ENCODE measurements at regions not wholly inside any gene's neighbourhood (a gene's known extent, or its start where the extent isn't known, plus 50 kb on each side); places are given as distances from the start of the nearest gene placed in this dataset.

DNA sequence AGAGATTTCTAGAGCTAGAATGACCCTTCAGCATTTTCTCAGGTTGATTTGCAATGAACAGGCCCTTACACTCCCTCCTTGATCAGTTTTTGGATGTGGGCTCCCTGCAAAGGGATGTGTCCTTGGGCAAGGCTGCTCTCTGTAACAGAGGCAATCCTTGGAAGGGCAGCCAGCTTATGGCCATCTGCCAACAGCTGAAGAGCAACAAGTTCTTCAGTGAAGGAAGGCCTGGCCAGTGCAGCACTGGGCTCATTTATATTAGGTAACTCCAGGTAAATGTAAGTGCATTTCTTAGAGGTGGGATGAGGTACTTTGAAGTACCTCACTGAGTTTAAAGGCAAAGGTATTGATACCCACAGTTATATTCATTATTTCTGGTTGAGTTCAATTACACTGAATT is 114.3 kb upstream of the KCNJ16 start:
- H3K36me3 ChIP-seq = no peaks in the 10 kb centered on the region
- DNase-seq (ENCODE audit: low read depth in 1 of 2, low spot score in 2 of 2) = no peak
- no peak overlapping the region for H3K4me3 ChIP-seq
- H3K27me3 ChIP-seq (replicated peaks) = no peaks in the 10 kb centered on the region
- H3K4me1 ChIP-seq (replicated peaks) = peaks cover 10% of the 10 kb centered on the region
- no peak overlapping the region for H3K27ac ChIP-seq
- peaks cover 4% of the 10 kb centered on the region for H3K9me3 ChIP-seq (replicated peaks)

DNA sequence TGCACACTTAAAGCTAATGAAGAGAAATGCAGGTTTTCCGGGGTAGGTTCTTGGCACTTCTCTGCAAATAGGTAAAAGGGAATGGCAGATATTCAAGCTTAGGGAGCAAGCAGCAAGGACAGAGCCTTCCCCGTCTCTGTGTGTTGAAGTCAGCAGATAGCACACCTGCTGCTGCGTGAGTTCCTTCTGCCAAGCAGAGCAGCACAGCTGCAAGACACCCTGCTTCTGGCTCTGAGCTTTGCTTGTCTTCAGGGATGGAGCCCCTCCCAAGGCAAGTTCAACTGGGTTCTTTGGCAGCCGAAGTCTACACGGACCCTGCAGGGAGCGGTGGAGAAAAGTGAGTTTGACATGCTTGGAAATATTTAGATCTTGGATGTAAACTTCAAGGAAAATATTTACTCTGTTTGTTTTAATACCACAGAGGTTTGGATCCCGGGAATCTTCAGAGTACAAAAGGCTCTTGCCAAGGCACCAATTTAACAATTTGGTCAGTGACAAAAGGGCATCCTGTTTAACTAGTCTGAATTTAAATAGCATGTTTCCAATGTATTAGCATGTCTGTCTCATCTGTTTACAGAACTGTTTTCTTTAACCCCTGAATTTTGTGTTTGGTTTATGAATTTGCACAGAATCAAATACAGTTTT is 113.4 kb upstream of the KCNJ16 start:
- no peak overlapping the region for H3K4me3 ChIP-seq
- DNase-seq (ENCODE audit: low read depth in 1 of 2, low spot score in 2 of 2) = peak; percentile 30 to 48
- H3K27ac ChIP-seq = no peak overlapping the region
- H3K9me3 ChIP-seq (replicated peaks) = peaks cover 9% of the 10 kb centered on the region
- H3K4me1 ChIP-seq (replicated peaks) = peaks cover 12% of the 10 kb centered on the region
- H3K27me3 ChIP-seq (replicated peaks) = no peaks in the 10 kb centered on the region
- H3K36me3 ChIP-seq = no peaks in the 10 kb centered on the region

DNA sequence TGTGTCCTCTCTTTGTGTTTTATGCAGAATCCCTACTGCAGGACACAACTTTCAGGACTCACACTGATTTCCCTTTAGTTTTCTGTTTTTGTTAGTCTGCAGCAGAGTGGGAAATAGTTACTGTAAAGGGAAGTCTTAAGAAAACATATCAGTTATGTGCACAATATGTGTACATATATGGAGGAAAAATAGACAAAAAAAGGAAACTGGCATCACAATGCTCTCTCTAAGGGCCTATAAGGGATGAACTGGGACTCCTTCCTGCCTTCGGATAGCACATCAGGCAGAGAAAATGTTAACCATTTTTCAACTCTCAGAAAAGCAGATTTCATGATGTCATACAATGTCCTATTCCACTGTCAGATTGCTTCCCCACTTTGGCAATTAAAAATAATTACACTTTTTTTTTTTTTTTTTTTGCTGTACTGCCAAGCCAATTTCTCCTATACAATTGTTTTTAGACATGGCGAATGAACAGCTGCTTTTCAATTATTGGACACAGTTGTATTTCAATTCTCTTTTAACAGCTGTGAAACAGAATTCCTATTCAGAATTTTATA is 112.5 kb upstream of the KCNJ16 start:
- Histone ChIP-seq H3K36me3 (no peaks in the 10 kb centered on the region), H3K4me1 (replicated peaks) (peaks cover 21% of the 10 kb centered on the region)

DNA sequence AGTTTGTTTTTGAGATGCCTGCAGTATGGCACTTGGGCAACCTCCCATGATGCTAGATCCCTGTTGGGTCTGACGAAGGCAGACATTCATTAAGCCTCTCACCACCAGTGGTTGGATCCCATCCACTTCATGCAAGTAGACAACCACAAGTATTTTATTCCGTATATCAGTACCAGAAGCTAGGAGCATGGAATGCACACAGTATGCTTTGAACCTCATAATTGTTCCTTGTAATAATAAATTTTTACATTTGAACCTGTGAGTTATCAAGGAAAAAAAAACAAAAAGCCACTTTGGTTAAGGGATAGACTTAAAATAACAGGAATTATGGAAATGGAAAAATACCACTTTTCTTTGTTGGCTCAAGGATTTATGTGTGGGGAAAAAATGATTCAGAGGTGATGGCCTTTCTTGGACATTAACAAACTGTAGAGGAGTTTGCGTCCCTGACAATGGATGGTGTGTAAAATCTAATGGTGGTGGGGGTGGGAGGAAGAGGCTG is 107.1 kb upstream of the KCNJ16 start:
- H3K9me3 ChIP-seq (replicated peaks) = peaks cover 9% of the 10 kb centered on the region
- peak overlapping the region; percentile 68 for H3K27ac ChIP-seq
- no peaks in the 10 kb centered on the region for H3K36me3 ChIP-seq

More for the DNA sequence above, 112.5 kb upstream of the KCNJ16 start:
- Histone ChIP-seq H3K27me3 (replicated peaks) (no peaks in the 10 kb centered on the region), H3K27ac (no peak overlapping the region), H3K4me3 (no peak overlapping the region), H3K9me3 (replicated peaks) (peaks cover 9% of the 10 kb centered on the region)
- DNase-seq (ENCODE audit: low read depth in 1 of 2, low spot score in 2 of 2) = no peak

DNA sequence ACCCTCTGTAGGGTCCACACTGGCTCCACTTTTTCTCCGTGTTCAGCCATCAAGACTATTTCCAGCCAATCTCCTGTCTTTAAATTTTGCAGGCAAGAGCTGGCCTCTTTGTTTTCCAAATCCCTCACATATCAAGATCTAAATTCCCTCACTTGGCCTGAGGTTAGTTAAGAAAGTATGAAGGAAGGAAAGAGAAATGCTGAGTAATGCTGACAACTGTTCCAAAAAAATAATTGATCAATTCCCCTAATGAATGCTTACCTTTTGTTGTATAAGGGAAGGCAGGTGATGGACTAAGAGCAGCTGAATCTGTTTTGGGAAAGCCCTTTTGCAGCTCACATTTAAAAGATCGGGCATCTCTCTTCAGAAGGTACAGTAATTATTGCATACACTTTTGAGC is 105.1 kb upstream of the KCNJ16 start:
- Histone ChIP-seq H3K4me3 (no peak overlapping the region), H3K9me3 (replicated peaks) (peaks cover 9% of the 10 kb centered on the region), H3K4me1 (replicated peaks) (peaks cover 22% of the 10 kb centered on the region), H3K36me3 (no peaks in the 10 kb centered on the region), H3K27me3 (replicated peaks) (no peaks in the 10 kb centered on the region), H3K27ac (no peak overlapping the region)
- DNase-seq (ENCODE audit: low read depth in 1 of 2, low spot score in 2 of 2) = no peak

More for the DNA sequence above, 107.1 kb upstream of the KCNJ16 start:
- Histone ChIP-seq H3K27me3 (replicated peaks) (no peaks in the 10 kb centered on the region), H3K4me1 (replicated peaks) (peaks cover 22% of the 10 kb centered on the region), H3K4me3 (no peak overlapping the region)
- DNase-seq (ENCODE audit: low read depth in 1 of 2, low spot score in 2 of 2) = peak; percentile 96 to 98

DNA sequence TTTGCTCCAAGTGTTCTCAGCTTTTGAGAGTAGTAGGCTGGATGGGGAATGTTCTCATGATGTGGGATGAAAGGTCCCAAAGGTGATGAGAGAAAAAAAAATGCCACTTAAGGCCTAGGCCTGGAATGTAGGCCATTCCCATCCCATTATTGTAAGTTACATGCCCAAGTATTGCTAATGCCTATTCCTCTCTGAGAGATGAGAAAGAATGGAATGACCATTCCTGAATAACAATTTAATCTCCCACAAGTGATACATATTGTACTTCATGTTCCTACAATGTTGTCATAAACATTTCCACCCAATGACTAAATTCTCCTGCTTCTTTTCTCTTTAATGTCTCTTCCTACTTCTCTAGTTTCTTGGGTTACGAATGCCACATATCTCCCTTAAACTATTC is 102.8 kb upstream of the KCNJ16 start:
- Histone ChIP-seq H3K9me3 (replicated peaks) (no peaks in the 10 kb centered on the region), H3K36me3 (no peaks in the 10 kb centered on the region), H3K4me3 (no peak overlapping the region), H3K27me3 (replicated peaks) (no peaks in the 10 kb centered on the region), H3K27ac (no peak overlapping the region), H3K4me1 (replicated peaks) (peaks cover 14% of the 10 kb centered on the region)
- no peak for DNase-seq (ENCODE audit: low read depth in 1 of 2, low spot score in 2 of 2)

DNA sequence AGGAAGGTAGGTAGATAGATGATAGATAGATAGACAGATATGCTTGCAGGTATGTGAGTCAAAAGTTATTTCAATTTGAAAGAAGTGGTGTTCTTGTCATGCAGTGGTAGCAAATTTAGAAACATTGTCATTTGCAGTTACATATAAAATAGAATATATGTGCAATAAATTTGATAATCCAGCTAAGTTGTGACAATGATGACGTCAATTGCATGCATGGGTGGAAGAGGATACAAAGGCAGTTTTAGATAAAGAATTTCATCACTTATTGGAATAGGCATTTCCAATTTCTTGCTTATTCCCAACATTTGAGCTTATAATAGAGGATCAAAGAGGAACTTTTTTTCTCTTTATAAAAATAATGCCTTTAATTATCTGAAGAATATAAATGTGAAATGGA is 99.2 kb upstream of the KCNJ16 start:
- no peak for DNase-seq (ENCODE audit: low read depth in 1 of 2, low spot score in 2 of 2)
- no peaks in the 10 kb centered on the region for H3K36me3 ChIP-seq
- peaks cover 18% of the 10 kb centered on the region for H3K4me1 ChIP-seq (replicated peaks)
- H3K27me3 ChIP-seq (replicated peaks) = no peaks in the 10 kb centered on the region
- H3K4me3 ChIP-seq = no peak overlapping the region
- no peaks in the 10 kb centered on the region for H3K9me3 ChIP-seq (replicated peaks)
- H3K27ac ChIP-seq = no peak overlapping the region

DNA sequence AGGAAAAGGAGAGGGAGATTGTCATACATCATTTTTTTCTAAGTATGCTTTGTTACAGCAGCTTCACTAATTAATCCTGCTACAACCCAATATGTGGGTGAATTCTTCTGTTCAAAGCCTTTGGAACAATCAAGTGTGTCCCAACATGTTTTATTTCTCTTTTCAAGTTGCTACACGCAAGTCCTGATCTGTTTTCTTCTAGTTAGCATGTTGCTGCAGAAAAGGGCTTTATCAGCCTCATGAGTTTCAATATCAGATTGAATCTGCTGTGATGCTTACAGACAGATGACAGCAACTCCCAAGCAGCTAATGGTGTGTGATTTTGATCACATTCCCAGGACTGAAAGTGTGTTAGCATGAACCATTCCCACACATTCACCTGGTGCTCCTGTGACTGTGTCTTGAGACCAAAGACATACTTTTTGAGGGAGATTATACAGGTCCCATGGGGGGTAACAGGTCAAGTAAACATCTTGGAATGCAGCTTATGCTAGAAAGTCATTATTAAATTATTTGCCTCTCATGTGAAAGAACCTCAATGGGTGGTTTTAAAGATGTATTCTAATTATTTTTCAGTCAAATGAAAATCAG is 96.9 kb upstream of the KCNJ16 start:
- DNase-seq (ENCODE audit: low read depth in 1 of 2, low spot score in 2 of 2) = peak in 1 of 2 experiments; percentile 38
- peak overlapping the region; percentile 21; the same call in 1 of the 2 replicates for H3K27ac ChIP-seq

DNA sequence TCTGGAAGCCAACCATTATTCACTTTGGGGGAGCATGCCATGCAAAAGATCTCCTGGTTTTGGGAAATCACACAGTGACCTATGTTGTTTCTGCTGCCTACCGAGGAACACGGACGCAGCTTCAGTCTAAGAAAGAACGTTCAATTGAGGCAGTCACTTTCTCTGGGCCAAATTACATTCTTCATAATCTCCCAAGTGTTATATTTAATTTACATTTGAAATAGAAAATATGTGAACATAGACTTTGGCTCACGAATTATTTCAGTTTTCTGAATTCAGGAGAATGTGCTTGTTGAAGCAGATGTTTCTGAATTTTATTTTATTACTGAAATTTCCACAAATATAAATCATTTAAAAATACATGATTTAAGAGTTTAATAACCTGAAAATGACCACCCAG is 93.6 kb upstream of the KCNJ16 start:
- no peak for DNase-seq (ENCODE audit: low read depth in 1 of 2, low spot score in 2 of 2)
- H3K27ac ChIP-seq = no peak overlapping the region
- H3K9me3 ChIP-seq (replicated peaks) = no peaks in the 10 kb centered on the region
- H3K36me3 ChIP-seq = no peaks in the 10 kb centered on the region
- no peaks in the 10 kb centered on the region for H3K27me3 ChIP-seq (replicated peaks)
- no peak overlapping the region for H3K4me3 ChIP-seq
- H3K4me1 ChIP-seq (replicated peaks) = peaks cover 18% of the 10 kb centered on the region

More for the DNA sequence above, 96.9 kb upstream of the KCNJ16 start:
- Histone ChIP-seq H3K4me3 (no peak overlapping the region), H3K9me3 (replicated peaks) (no peaks in the 10 kb centered on the region), H3K36me3 (no peaks in the 10 kb centered on the region), H3K4me1 (replicated peaks) (peaks cover 18% of the 10 kb centered on the region), H3K27me3 (replicated peaks) (no peaks in the 10 kb centered on the region)

DNA sequence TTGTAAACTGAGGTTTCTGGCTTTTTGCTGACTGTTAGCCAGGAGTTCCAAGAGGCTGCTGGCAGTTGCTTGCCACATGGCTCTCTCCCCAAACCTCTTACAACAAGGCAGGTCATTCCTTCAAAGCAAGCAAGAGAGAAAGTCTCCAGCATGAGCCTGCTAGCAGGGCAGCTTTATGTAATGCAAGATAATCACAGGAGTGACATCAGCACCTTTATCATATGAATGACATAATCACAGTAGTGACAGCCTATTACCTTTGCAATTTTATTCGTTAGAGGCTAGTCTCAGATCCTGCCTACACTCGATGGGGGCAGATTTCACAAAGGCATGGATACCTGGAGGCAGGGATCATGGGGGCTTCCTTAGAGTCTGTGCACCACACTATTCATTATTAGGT is 79.5 kb upstream of the KCNJ16 start:
- Histone ChIP-seq H3K4me3 (no peak overlapping the region), H3K36me3 (no peaks in the 10 kb centered on the region), H3K27ac (no peak overlapping the region), H3K27me3 (replicated peaks) (no peaks in the 10 kb centered on the region), H3K4me1 (replicated peaks) (peaks cover 14% of the 10 kb centered on the region), H3K9me3 (replicated peaks) (no peaks in the 10 kb centered on the region; the same call in 1 of the 2 replicates)
- no peak for DNase-seq (ENCODE audit: low read depth in 1 of 2, low spot score in 2 of 2)

DNA sequence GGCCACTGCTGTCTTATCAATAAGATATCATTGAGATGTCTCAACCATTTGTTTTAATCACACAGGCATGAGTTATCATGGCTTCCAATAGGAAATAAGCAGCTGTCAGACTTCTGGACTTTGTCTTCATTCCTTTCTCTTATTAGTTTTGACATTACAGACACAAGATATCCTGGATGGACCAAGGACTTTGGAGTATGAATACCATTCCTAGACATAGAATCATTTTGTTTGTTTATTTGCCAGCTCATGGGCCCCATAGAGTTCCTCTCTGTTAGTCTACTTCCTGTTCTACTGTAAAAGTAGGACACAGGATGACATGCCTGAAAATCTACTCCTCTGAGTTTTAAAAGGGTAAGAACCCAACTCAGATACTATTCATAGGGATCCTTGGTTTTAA is 77.7 kb upstream of the KCNJ16 start:
- peak in 1 of 2 experiments; percentile 68 for DNase-seq (ENCODE audit: low read depth in 1 of 2, low spot score in 2 of 2)
- H3K27ac ChIP-seq = no peak overlapping the region
- H3K36me3 ChIP-seq = no peaks in the 10 kb centered on the region
- no peaks in the 10 kb centered on the region for H3K27me3 ChIP-seq (replicated peaks)
- peaks cover 14% of the 10 kb centered on the region for H3K4me1 ChIP-seq (replicated peaks)
- no peaks in the 10 kb centered on the region; the same call in 1 of the 2 replicates for H3K9me3 ChIP-seq (replicated peaks)
- no peak overlapping the region for H3K4me3 ChIP-seq

DNA sequence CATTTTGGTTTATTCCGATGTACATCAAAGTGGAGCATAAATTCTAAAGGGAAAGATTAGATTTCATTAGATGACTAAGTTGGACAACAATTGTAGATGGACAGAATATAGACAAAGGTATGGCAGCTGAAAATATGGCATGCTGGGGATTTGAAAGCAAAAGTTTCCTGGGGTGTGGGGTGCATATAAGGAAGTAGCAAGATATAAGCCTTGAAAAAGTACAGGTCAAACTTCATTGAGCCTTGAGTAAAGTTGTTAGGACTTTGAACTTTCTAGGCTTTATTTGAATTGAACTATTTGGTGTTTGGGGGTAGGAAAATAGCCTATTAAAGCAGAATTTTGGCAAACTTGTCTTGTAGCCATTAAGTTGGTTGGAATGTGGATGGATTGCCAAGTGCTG is 75.8 kb upstream of the KCNJ16 start:
- Histone ChIP-seq H3K9me3 (replicated peaks) (no peaks in the 10 kb centered on the region; the same call in 1 of the 2 replicates), H3K4me3 (no peak overlapping the region), H3K27me3 (replicated peaks) (no peaks in the 10 kb centered on the region), H3K4me1 (replicated peaks) (peaks cover 14% of the 10 kb centered on the region), H3K27ac (no peak overlapping the region), H3K36me3 (no peaks in the 10 kb centered on the region)
- DNase-seq (ENCODE audit: low read depth in 1 of 2, low spot score in 2 of 2) = no peak

DNA sequence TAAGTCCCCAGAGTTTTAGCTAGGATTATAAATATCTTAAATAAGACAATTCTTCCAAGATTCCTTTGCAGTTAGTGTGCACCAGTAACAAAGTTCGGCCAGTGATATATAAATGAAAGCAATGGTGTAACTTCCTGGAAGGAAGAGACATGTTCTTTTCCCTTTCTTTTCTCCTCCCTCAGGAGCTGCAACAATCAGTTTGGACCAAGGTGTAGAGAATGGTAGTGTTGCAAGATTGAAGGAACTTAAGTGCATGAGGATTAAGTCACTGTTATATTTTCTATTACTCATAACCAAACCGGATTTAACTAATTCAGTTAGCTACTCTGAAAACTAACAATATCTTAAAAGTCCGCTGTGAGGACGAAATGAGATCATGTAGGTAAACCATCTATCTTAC is 68.9 kb upstream of the KCNJ16 start:
- Histone ChIP-seq H3K4me3 (no peak overlapping the region), H3K27me3 (replicated peaks) (no peaks in the 10 kb centered on the region), H3K36me3 (no peaks in the 10 kb centered on the region), H3K27ac (no peak overlapping the region), H3K9me3 (replicated peaks) (no peaks in the 10 kb centered on the region), H3K4me1 (replicated peaks) (peaks cover 3% of the 10 kb centered on the region; the same call in 1 of the 2 replicates)
- no peak for DNase-seq (ENCODE audit: low read depth in 1 of 2, low spot score in 2 of 2)

DNA sequence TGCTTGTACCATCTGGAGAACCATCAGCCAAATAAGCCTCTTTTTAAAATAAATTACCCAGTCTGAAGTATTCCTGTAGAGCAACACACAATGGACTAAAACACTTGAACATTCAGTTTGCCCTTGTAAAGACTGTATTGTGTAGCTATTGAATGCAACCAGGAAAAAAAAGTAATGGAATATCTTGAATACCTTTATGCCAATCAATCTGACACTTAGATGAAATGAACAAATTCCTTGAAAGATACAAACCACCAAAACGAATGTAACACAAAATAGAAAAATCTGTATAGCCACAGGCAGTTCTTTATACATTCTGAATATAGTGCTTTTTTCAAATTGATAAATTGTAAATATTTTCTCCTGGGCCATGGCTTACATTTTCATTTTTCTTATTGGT is 63.3 kb upstream of the KCNJ16 start:
- no peak for DNase-seq (ENCODE audit: low read depth in 1 of 2, low spot score in 2 of 2)
- H3K36me3 ChIP-seq = no peaks in the 10 kb centered on the region

More for the DNA sequence above, 63.3 kb upstream of the KCNJ16 start:
- no peaks in the 10 kb centered on the region for H3K4me1 ChIP-seq (replicated peaks)
- no peaks in the 10 kb centered on the region for H3K9me3 ChIP-seq (replicated peaks)
- H3K27me3 ChIP-seq (replicated peaks) = no peaks in the 10 kb centered on the region
- H3K27ac ChIP-seq = no peak overlapping the region
- no peak overlapping the region for H3K4me3 ChIP-seq
